Liver (tissue), 8 donors: ENCODE measurements at regions not wholly inside any gene's neighbourhood (a gene's known extent, or its start where the extent isn't known, plus 50 kb on each side); places are given as distances from the start of the nearest gene placed in this dataset.

Experiments
- DNase-seq: peaks from one replicate; pipeline ENCODE4 v3.0.0-alpha.2; 2017; ENCODE audit warnings: low spot score
- H3K27ac ChIP-seq, 2 donors: one replicate each; pipeline ENCODE4 v1.7.0; 2013; ENCODE audit warnings: inconsistent platforms in 2 of 2, low read length in 2 of 2, control low read depth in 1 of 2, low read depth in 1 of 2, mild to moderate bottlenecking in 1 of 2
- H3K27me3 ChIP-seq, 4 donors: one replicate each; pipeline versions ENCODE4 v1.6.1 to v1.7.0; 2013; ENCODE audit warnings: low read length in 3 of 4, inconsistent platforms in 1 of 4, mild to moderate bottlenecking in 1 of 4, moderate library complexity in 1 of 4; ENCODE audit not compliant: control insufficient read depth in 4 of 4, insufficient read depth in 4 of 4
- H3K36me3 ChIP-seq, 4 donors: one replicate each; pipeline versions ENCODE4 v1.6.1 to v1.7.0; 2013; ENCODE audit warnings: low read length in 3 of 4, mild to moderate bottlenecking in 3 of 4, low read depth in 1 of 4, moderate library complexity in 1 of 4; ENCODE audit not compliant: control insufficient read depth in 4 of 4, insufficient read depth in 3 of 4
- H3K4me1 ChIP-seq, 4 donors: one replicate each; pipeline versions ENCODE4 v1.6.1 to v1.7.0; 2013; ENCODE audit warnings: low read length in 3 of 4, mild to moderate bottlenecking in 3 of 4, moderate library complexity in 1 of 4; ENCODE audit not compliant: control insufficient read depth in 4 of 4, insufficient read depth in 4 of 4
- H3K4me3 ChIP-seq, 3 donors: one replicate each; pipeline versions ENCODE4 v1.6.1 to v1.7.0; 2013; ENCODE audit warnings: low read length in 3 of 3, control low read depth in 1 of 3, low read depth in 1 of 3, mild to moderate bottlenecking in 1 of 3
- H3K9ac ChIP-seq, 2 donors: one replicate each; pipeline ENCODE4 v1.7.0; 2013; ENCODE audit warnings: low read length in 2 of 2, mild to moderate bottlenecking in 2 of 2, moderate library complexity in 2 of 2, control low read depth in 1 of 2, low read depth in 1 of 2
- H3K9me3 ChIP-seq, 4 donors: one replicate each; pipeline versions ENCODE4 v1.6.1 to v1.7.0; 2013; ENCODE audit warnings: low read length in 3 of 4; ENCODE audit not compliant: control insufficient read depth in 4 of 4
- ATF3 ChIP-seq: IDR thresholded peaks from 2 replicates; pipeline ENCODE4 v1.6.1; 2016; ENCODE audit warnings: antibody characterized with exemption
- CTCF ChIP-seq: fragments of 150-350 bp; IDR thresholded peaks from 2 replicates; pipeline ENCODE4 v1.5.1; 2017; ENCODE audit warnings: improper control_type of control experiment, low read depth, low read length; ENCODE audit not compliant: missing input control
- EGR1 ChIP-seq, 2 donors: IDR thresholded peaks; 2 replicates each; pipeline ENCODE4 v1.6.1; 2016 to 2018; ENCODE audit warnings: antibody characterized with exemption in 2 of 2, low read depth in 2 of 2
- FOXA1 ChIP-seq: IDR thresholded peaks from 2 replicates; pipeline ENCODE4 v1.6.1; 2016; ENCODE audit warnings: antibody characterized with exemption
- FOXA2 ChIP-seq: IDR thresholded peaks from 2 replicates; pipeline ENCODE4 v1.6.1; 2016; ENCODE audit warnings: antibody characterized with exemption
- GABPA ChIP-seq, 2 donors: IDR thresholded peaks in 1 of 2; conservative IDR thresholded peaks in 1 of 2; 2 replicates each; pipeline ENCODE4 v1.6.1; 2016; ENCODE audit warnings: antibody characterized with exemption in 2 of 2, mild to moderate bottlenecking in 1 of 2, moderate library complexity in 1 of 2
- HNF4A ChIP-seq, 2 donors: conservative IDR thresholded peaks; 2 replicates each; pipeline ENCODE4 v1.6.1; 2016; ENCODE audit warnings: antibody characterized with exemption in 2 of 2, mild to moderate bottlenecking in 2 of 2
- HNF4G ChIP-seq: IDR thresholded peaks from 2 replicates; pipeline ENCODE4 v1.6.1; 2016; ENCODE audit warnings: antibody characterized with exemption
- JUND ChIP-seq, 2 donors: IDR thresholded peaks; 2 replicates each; pipeline ENCODE4 v1.6.1; 2016; ENCODE audit warnings: antibody characterized with exemption in 2 of 2
- MAX ChIP-seq: IDR thresholded peaks from 2 replicates; pipeline ENCODE4 v1.6.1; 2016; ENCODE audit warnings: antibody characterized with exemption
- NR2F2 ChIP-seq: IDR thresholded peaks from 2 replicates; pipeline ENCODE4 v1.6.1; 2016; ENCODE audit warnings: antibody characterized with exemption
- RAD21 ChIP-seq, 2 donors: IDR thresholded peaks; 2 replicates each; pipeline ENCODE4 v1.6.1; 2016; ENCODE audit warnings: antibody characterized with exemption in 2 of 2, mild to moderate bottlenecking in 2 of 2
- RXRA ChIP-seq, 2 donors: IDR thresholded peaks; 2 replicates each; pipeline ENCODE4 v1.6.1; 2017 to 2018; ENCODE audit warnings: antibody characterized with exemption in 2 of 2, mild to moderate bottlenecking in 1 of 2
- SP1 ChIP-seq: IDR thresholded peaks from 2 replicates; pipeline ENCODE4 v1.6.1; 2018; ENCODE audit warnings: antibody characterized with exemption, mild to moderate bottlenecking
- TAF1 ChIP-seq: conservative IDR thresholded peaks from 2 replicates; pipeline ENCODE4 v1.6.1; 2016; ENCODE audit warnings: antibody characterized with exemption, mild to moderate bottlenecking
- YY1 ChIP-seq: IDR thresholded peaks from 2 replicates; pipeline ENCODE4 v1.6.1; 2016; ENCODE audit warnings: antibody characterized with exemption, mild to moderate bottlenecking
- WGBS: extraction: QIAGEN DNeasy Blood & Tissue Kit; methylation state at CpG from one replicate; pipeline ENCODE4 v1.1.7; 2013; 5-methylcytosine and 5-hydroxymethylcytosine counted together
- TF ChIP-seq, protein P1 (sequence below): IDR thresholded peaks from 2 replicates; pipeline ENCODE4 v1.6.1; 2016; ENCODE audit warnings: antibody characterized with exemption
- TF ChIP-seq, protein P2 (sequence below): IDR thresholded peaks from 2 replicates; pipeline ENCODE4 v1.6.1; 2016; ENCODE audit warnings: antibody characterized with exemption, mild to moderate bottlenecking
- donor health status: healthy.
- donor health status: healthy.
- donor health status: healthy.
- donor health status: healthy.
- donor health status: healthy.

DNA sequence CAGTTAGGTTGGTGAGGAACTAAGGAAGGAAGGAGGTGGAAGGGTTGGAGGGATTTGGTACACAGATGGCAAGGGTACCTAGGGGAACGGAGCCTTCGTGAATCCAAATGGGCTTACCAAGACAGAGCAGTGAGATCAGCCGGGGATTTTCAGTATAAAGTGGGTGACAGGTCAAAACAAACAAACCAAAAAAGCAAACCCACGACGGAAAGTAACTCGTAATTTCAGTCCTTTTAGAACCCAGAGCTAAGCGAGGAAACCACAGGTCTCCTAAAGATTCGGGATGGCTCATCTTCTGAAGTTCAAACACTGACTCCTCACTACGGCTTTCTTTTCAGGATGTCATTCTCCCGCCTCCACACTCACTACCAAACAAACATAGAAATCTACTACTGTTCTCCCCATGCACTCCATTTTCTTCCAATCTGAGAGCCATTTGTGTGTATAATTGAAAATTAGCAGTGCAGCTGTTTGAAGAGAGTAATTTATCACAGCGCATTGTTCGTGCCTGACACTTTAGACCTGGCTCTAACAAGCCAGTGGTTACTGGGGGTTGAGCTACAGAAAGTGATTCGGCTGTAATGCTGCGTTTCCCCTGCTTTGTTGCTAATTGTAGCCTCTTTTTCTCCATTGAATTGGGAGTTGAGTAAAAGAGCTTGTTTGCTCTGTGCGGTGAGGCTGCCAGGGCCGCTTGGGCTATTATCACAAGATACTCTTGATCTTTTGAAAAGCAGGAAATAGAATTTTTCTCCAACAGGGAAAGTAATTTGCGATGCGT lies 64.7 kb upstream of the CCDC39 start:
- WGBS, result 37% methylated on average over 18 of the region's 18 CpGs
- Histone ChIP-seq H3K9ac (no peak overlapping the region), H3K9me3 (no peaks in the 10 kb centered on the region), H3K27ac (no peak overlapping the region), H3K36me3 (no peaks in the 10 kb centered on the region), H3K27me3 (peaks cover 0 to 3% (median 1%) of the 10 kb centered on the region in 4 donors), H3K4me3 (no peak overlapping the region), H3K4me1 (no peaks in the 10 kb centered on the region)
- DNase-seq, result no peak
- TF ChIP-seq ATF3 (no peak), EGR1 (IDR thresholded peaks at IDR 0.05; ENCODE audit: low read depth in 2 of 2) (no peak), NR2F2 (no peak), FOXA2 (no peak), JUND (IDR thresholded peaks at IDR 0.05) (no peak), CTCF (no peak), RXRA (IDR thresholded peaks at IDR 0.05) (no peak), RAD21 (IDR thresholded peaks at IDR 0.05) (no peak), HNF4A (conservative IDR thresholded peaks at IDR 0.05) (no peak), YY1 (no peak), SP1 (no peak), TAF1 (no peak), MAX (no peak), GABPA (IDR thresholded peaks at IDR 0.05 in 1 of 2, conservative IDR thresholded peaks at IDR 0.05 in 1 of 2) (no peak), HNF4G (no peak), FOXA1 (no peak)
- TF ChIP-seq, protein P1, sequence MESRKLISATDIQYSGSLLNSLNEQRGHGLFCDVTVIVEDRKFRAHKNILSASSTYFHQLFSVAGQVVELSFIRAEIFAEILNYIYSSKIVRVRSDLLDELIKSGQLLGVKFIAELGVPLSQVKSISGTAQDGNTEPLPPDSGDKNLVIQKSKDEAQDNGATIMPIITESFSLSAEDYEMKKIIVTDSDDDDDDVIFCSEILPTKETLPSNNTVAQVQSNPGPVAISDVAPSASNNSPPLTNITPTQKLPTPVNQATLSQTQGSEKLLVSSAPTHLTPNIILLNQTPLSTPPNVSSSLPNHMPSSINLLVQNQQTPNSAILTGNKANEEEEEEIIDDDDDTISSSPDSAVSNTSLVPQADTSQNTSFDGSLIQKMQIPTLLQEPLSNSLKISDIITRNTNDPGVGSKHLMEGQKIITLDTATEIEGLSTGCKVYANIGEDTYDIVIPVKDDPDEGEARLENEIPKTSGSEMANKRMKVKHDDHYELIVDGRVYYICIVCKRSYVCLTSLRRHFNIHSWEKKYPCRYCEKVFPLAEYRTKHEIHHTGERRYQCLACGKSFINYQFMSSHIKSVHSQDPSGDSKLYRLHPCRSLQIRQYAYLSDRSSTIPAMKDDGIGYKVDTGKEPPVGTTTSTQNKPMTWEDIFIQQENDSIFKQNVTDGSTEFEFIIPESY, result no peak
- TF ChIP-seq, protein P2, sequence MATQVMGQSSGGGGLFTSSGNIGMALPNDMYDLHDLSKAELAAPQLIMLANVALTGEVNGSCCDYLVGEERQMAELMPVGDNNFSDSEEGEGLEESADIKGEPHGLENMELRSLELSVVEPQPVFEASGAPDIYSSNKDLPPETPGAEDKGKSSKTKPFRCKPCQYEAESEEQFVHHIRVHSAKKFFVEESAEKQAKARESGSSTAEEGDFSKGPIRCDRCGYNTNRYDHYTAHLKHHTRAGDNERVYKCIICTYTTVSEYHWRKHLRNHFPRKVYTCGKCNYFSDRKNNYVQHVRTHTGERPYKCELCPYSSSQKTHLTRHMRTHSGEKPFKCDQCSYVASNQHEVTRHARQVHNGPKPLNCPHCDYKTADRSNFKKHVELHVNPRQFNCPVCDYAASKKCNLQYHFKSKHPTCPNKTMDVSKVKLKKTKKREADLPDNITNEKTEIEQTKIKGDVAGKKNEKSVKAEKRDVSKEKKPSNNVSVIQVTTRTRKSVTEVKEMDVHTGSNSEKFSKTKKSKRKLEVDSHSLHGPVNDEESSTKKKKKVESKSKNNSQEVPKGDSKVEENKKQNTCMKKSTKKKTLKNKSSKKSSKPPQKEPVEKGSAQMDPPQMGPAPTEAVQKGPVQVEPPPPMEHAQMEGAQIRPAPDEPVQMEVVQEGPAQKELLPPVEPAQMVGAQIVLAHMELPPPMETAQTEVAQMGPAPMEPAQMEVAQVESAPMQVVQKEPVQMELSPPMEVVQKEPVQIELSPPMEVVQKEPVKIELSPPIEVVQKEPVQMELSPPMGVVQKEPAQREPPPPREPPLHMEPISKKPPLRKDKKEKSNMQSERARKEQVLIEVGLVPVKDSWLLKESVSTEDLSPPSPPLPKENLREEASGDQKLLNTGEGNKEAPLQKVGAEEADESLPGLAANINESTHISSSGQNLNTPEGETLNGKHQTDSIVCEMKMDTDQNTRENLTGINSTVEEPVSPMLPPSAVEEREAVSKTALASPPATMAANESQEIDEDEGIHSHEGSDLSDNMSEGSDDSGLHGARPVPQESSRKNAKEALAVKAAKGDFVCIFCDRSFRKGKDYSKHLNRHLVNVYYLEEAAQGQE, result no peak
